Erythroblast (primary cell): ENCODE measurements at regions not wholly inside any gene's neighbourhood (a gene's known extent, or its start where the extent isn't known, plus 50 kb on each side); places are given as distances from the start of the nearest gene placed in this dataset.

Experiments
- GATA1 ChIP-seq: IDR thresholded peaks from 2 replicates; pipeline ENCODE4 v1.6.1; 2011; ENCODE audit warnings: low read depth, mild to moderate bottlenecking, control low read depth, low read length, moderate library complexity
- POLR2A ChIP-seq: IDR thresholded peaks from 2 replicates; pipeline ENCODE4 v1.6.1; 2011; ENCODE audit warnings: mild to moderate bottlenecking, low read length

GRCh38 chr14:105894125-105894977 lies 368.0 kb downstream of the TMEM121 start:
- TF ChIP-seq POLR2A: no peak
- no peak for TF ChIP-seq GATA1
